ENCODE measurements at regions not wholly inside any gene's neighbourhood (a gene's known extent, or its start where the extent isn't known, plus 50 kb on each side); places are given as distances from the start of the nearest gene placed in this dataset.

DNA sequence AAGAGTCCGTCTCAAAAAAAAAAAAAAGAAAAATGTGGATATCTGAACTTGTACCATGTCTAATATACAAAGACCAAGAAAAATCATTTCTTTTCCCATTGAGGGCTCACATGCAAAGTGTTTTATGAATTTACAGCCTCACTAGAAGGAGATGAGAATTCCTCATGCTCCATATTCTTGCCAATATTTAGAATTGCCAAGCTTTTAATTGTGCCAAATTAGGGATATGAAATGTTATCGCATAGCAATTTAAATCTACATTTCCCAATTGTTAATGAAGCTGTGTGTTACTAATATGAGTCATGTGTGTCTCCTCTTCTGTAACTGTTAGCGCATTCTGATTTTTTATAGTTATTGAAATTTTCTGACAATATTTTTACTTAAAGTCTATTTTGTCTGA, 63.0 kb upstream of the CRYM start:
- TF ChIP-seq EZH2 (IDR thresholded peaks at IDR 0.05; ENCODE audit: insufficient read depth, poor library complexity, severe bottlenecking) = no peak
- TF ChIP-seq EZH2phosphoT487 (IDR thresholded peaks at IDR 0.05; ENCODE audit: insufficient read depth, low read depth) = no peak

All from GM23248 (cell line).